ENCODE measurements at regions not wholly inside any gene's neighbourhood (a gene's known extent, or its start where the extent isn't known, plus 50 kb on each side); places are given as distances from the start of the nearest gene placed in this dataset.
"Not testable (repeated sequence)": the region's sequence is repeated elsewhere in the genome, so short reads cannot be mapped to it uniquely, and the experiment has no call there.

- H3K9ac ChIP-seq (ENCODE audit: low read depth, low read length); H3K4me1 ChIP-seq (ENCODE audit: control insufficient read depth, insufficient read depth, low read length); H3K27ac ChIP-seq (ENCODE audit: low read depth, low read length); H3K4me3 ChIP-seq (ENCODE audit: low read depth, low read length); H3K9me3 ChIP-seq (ENCODE audit: control insufficient read depth, insufficient read depth, low read length); H3K27me3 ChIP-seq (ENCODE audit: control insufficient read depth, insufficient read depth, low read length); H3K36me3 ChIP-seq (ENCODE audit: control insufficient read depth, insufficient read depth, low read length): not testable (repeated sequence)
These were observed 708.4 kb downstream of the XPNPEP1 start for GRCh38 chr10:109214891-109215290.

- Histone ChIP-seq H3K4me1 (ENCODE audit: control insufficient read depth, insufficient read depth, low read length) (no peaks in the 10 kb centered on the region), H3K9me3 (ENCODE audit: control insufficient read depth, insufficient read depth, low read length) (no peaks in the 10 kb centered on the region), H3K27me3 (ENCODE audit: control insufficient read depth, insufficient read depth, low read length) (no peaks in the 10 kb centered on the region), H3K4me3 (ENCODE audit: low read depth, low read length) (no peak overlapping the region), H3K9ac (ENCODE audit: low read depth, low read length) (no peak overlapping the region), H3K36me3 (ENCODE audit: control insufficient read depth, insufficient read depth, low read length) (no peaks in the 10 kb centered on the region), H3K27ac (ENCODE audit: low read depth, low read length) (no peak overlapping the region)
These were observed 716.0 kb downstream of the XPNPEP1 start for GRCh38 chr10:109207361-109207760.

DNA sequence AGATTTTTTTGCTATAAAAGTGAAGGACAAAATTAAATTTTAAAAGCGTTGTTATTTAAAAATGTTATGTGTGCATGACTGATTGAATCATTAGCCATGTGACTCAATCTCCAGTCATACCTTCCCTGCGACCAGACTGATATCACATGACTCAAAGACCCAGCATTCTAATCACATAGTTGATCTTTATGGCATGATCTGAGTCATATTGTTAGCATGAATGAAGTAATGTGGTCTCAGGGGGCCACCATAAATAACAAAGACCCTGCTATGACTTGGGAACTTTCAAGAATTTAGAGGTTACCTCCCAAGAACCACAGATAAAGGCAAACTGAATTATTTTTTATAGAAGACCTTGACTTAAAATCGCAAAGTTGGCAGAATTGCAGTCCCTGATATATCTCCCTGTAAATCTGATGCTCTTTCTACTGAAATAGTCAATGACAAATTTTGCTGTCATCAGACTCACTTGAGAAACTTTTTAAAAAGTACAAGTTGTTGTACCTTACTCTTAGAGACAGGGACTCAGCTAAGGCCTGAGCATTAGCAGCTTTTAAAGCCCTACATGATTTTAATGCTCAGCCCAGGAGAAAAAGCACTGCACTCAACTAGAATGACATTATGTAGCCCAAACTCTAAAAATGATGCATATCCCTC lies 717.3 kb downstream of the XPNPEP1 start:
- H3K27ac ChIP-seq (ENCODE audit: low read depth, low read length): no peak overlapping the region

GRCh38 chr10:109203646-109204353 lies 719.5 kb downstream of the XPNPEP1 start:
- H3K9ac ChIP-seq (ENCODE audit: low read depth, low read length): no peak overlapping the region
- no peak overlapping the region for H3K4me3 ChIP-seq (ENCODE audit: low read depth, low read length)
- no peak overlapping the region for H3K27ac ChIP-seq (ENCODE audit: low read depth, low read length)
- H3K4me1 ChIP-seq (ENCODE audit: control insufficient read depth, insufficient read depth, low read length): no peaks in the 10 kb centered on the region
- no peaks in the 10 kb centered on the region for H3K27me3 ChIP-seq (ENCODE audit: control insufficient read depth, insufficient read depth, low read length)
- no peaks in the 10 kb centered on the region for H3K9me3 ChIP-seq (ENCODE audit: control insufficient read depth, insufficient read depth, low read length)
- no peaks in the 10 kb centered on the region for H3K36me3 ChIP-seq (ENCODE audit: control insufficient read depth, insufficient read depth, low read length)

More for the DNA sequence above, 717.3 kb downstream of the XPNPEP1 start:
- Histone ChIP-seq H3K27me3 (ENCODE audit: control insufficient read depth, insufficient read depth, low read length) (no peaks in the 10 kb centered on the region), H3K9ac (ENCODE audit: low read depth, low read length) (no peak overlapping the region), H3K4me1 (ENCODE audit: control insufficient read depth, insufficient read depth, low read length) (no peaks in the 10 kb centered on the region), H3K9me3 (ENCODE audit: control insufficient read depth, insufficient read depth, low read length) (no peaks in the 10 kb centered on the region), H3K4me3 (ENCODE audit: low read depth, low read length) (no peak overlapping the region), H3K36me3 (ENCODE audit: control insufficient read depth, insufficient read depth, low read length) (no peaks in the 10 kb centered on the region)

- no peak overlapping the region for H3K27ac ChIP-seq (ENCODE audit: low read depth, low read length)
- H3K9me3 ChIP-seq (ENCODE audit: control insufficient read depth, insufficient read depth, low read length): no peaks in the 10 kb centered on the region
- no peak overlapping the region for H3K9ac ChIP-seq (ENCODE audit: low read depth, low read length)
- no peaks in the 10 kb centered on the region for H3K4me1 ChIP-seq (ENCODE audit: control insufficient read depth, insufficient read depth, low read length)
- H3K36me3 ChIP-seq (ENCODE audit: control insufficient read depth, insufficient read depth, low read length): no peaks in the 10 kb centered on the region
- no peak overlapping the region for H3K4me3 ChIP-seq (ENCODE audit: low read depth, low read length)
- H3K27me3 ChIP-seq (ENCODE audit: control insufficient read depth, insufficient read depth, low read length): no peaks in the 10 kb centered on the region
These were observed 721.2 kb downstream of the XPNPEP1 start for GRCh38 chr10:109202111-109202510.

DNA sequence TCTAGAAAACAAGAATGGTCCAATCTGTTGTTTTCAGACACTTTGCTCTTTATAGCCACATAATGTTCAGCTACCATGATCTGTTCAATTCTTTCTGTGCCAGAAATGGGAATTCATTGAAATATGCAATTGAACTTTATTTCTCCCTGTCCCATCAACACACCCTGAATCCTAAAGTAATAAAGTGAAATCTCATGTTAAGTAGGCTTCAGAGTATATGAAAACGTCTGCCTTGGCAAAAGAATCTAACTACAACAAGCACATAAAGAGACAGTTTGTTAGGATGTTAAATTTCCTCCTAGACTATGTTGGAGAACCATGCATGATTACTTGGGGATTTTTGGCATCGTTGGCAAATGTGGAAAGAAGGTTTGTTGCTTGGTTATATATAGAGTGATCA lies 722.7 kb downstream of the XPNPEP1 start:
- Histone ChIP-seq H3K4me1 (ENCODE audit: control insufficient read depth, insufficient read depth, low read length) (no peaks in the 10 kb centered on the region), H3K9ac (ENCODE audit: low read depth, low read length) (no peak overlapping the region), H3K27ac (ENCODE audit: low read depth, low read length) (no peak overlapping the region), H3K27me3 (ENCODE audit: control insufficient read depth, insufficient read depth, low read length) (no peaks in the 10 kb centered on the region), H3K4me3 (ENCODE audit: low read depth, low read length) (no peak overlapping the region), H3K36me3 (ENCODE audit: control insufficient read depth, insufficient read depth, low read length) (no peaks in the 10 kb centered on the region), H3K9me3 (ENCODE audit: control insufficient read depth, insufficient read depth, low read length) (no peaks in the 10 kb centered on the region)

DNA sequence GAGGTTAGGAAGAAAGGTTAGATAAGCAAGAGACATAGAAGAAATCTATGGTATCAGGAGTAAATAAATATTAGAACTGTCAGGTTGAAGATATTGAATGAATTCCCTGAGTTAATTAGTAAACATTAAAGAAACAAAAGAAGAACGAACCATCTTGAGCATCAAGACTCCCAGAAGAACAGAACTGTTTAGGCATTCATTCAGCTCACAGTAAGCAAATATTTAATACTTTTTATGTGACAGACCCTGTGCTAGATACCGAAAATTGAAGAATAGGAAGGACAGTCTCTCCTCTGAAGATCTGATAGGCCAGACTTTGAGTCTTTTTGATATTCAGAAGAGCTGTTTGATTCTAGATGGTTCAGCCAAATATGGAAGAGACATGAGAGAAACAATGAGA lies 731.5 kb downstream of the XPNPEP1 start:
- Histone ChIP-seq H3K4me1 (ENCODE audit: control insufficient read depth, insufficient read depth, low read length) (no peaks in the 10 kb centered on the region), H3K9ac (ENCODE audit: low read depth, low read length) (no peak overlapping the region), H3K27ac (ENCODE audit: low read depth, low read length) (no peak overlapping the region), H3K9me3 (ENCODE audit: control insufficient read depth, insufficient read depth, low read length) (peaks cover 22% of the 10 kb centered on the region), H3K4me3 (ENCODE audit: low read depth, low read length) (no peak overlapping the region), H3K27me3 (ENCODE audit: control insufficient read depth, insufficient read depth, low read length) (no peaks in the 10 kb centered on the region), H3K36me3 (ENCODE audit: control insufficient read depth, insufficient read depth, low read length) (no peaks in the 10 kb centered on the region)

GRCh38 chr10:109191341-109191740 lies 732.0 kb downstream of the XPNPEP1 start:
- no peaks in the 10 kb centered on the region for H3K27me3 ChIP-seq (ENCODE audit: control insufficient read depth, insufficient read depth, low read length)
- H3K4me1 ChIP-seq (ENCODE audit: control insufficient read depth, insufficient read depth, low read length): no peaks in the 10 kb centered on the region
- no peak overlapping the region for H3K4me3 ChIP-seq (ENCODE audit: low read depth, low read length)
- no peak overlapping the region for H3K27ac ChIP-seq (ENCODE audit: low read depth, low read length)
- H3K9ac ChIP-seq (ENCODE audit: low read depth, low read length): no peak overlapping the region
- H3K9me3 ChIP-seq (ENCODE audit: control insufficient read depth, insufficient read depth, low read length): peaks cover 24% of the 10 kb centered on the region
- H3K36me3 ChIP-seq (ENCODE audit: control insufficient read depth, insufficient read depth, low read length): no peaks in the 10 kb centered on the region

DNA sequence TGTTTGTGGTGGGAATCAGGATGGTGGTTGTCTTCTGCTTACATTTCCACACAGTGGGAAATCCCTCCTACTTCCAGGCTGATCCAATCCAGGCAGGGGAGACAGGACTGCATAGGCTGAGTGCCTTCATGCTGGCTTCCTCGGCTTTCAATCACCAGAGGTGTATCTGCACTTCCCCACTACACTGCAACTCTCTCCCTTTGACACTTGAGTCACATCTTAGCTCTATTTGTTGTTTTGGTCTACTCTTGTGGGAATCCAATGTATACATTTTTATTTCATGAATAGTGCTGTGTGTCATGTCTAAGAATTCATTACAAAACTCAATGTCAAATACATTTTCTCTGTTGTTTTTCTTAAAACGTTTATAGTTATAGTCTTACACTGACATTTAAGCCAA lies 735.6 kb downstream of the XPNPEP1 start:
- H3K9ac ChIP-seq (ENCODE audit: low read depth, low read length): no peak overlapping the region
- no peaks in the 10 kb centered on the region for H3K27me3 ChIP-seq (ENCODE audit: control insufficient read depth, insufficient read depth, low read length)
- H3K36me3 ChIP-seq (ENCODE audit: control insufficient read depth, insufficient read depth, low read length): no peaks in the 10 kb centered on the region
- H3K27ac ChIP-seq (ENCODE audit: low read depth, low read length): no peak overlapping the region
- no peak overlapping the region for H3K4me3 ChIP-seq (ENCODE audit: low read depth, low read length)
- no peaks in the 10 kb centered on the region for H3K4me1 ChIP-seq (ENCODE audit: control insufficient read depth, insufficient read depth, low read length)
- peaks cover 33% of the 10 kb centered on the region for H3K9me3 ChIP-seq (ENCODE audit: control insufficient read depth, insufficient read depth, low read length)

GRCh38 chr10:109183366-109183765 lies 739.9 kb downstream of the XPNPEP1 start:
- Histone ChIP-seq H3K36me3 (ENCODE audit: control insufficient read depth, insufficient read depth, low read length) (no peaks in the 10 kb centered on the region), H3K27ac (ENCODE audit: low read depth, low read length) (no peak overlapping the region), H3K27me3 (ENCODE audit: control insufficient read depth, insufficient read depth, low read length) (no peaks in the 10 kb centered on the region), H3K9ac (ENCODE audit: low read depth, low read length) (no peak overlapping the region), H3K4me1 (ENCODE audit: control insufficient read depth, insufficient read depth, low read length) (no peaks in the 10 kb centered on the region), H3K4me3 (ENCODE audit: low read depth, low read length) (no peak overlapping the region), H3K9me3 (ENCODE audit: control insufficient read depth, insufficient read depth, low read length) (peaks cover 19% of the 10 kb centered on the region)

GRCh38 chr10:109178591-109178990 lies 744.7 kb downstream of the XPNPEP1 start:
- 0 out of 2 replicates have a peak, but pooled peaks cover 5% of the 10 kb centered on the region for H3K9me3 ChIP-seq (ENCODE audit: control insufficient read depth, insufficient read depth, low read length)
- H3K27ac ChIP-seq (ENCODE audit: low read depth, low read length): no peak overlapping the region

More at GRCh38 chr10:109178591-109178990, 744.7 kb downstream of the XPNPEP1 start:
- no peak overlapping the region for H3K4me3 ChIP-seq (ENCODE audit: low read depth, low read length)
- H3K4me1 ChIP-seq (ENCODE audit: control insufficient read depth, insufficient read depth, low read length): no peaks in the 10 kb centered on the region
- H3K9ac ChIP-seq (ENCODE audit: low read depth, low read length): no peak overlapping the region
- H3K36me3 ChIP-seq (ENCODE audit: control insufficient read depth, insufficient read depth, low read length): no peaks in the 10 kb centered on the region
- H3K27me3 ChIP-seq (ENCODE audit: control insufficient read depth, insufficient read depth, low read length): no peaks in the 10 kb centered on the region

Data from HUES48 (cell line).